T follicular helper cell (primary cell): ENCODE measurements at regions not wholly inside any gene's neighbourhood (a gene's known extent, or its start where the extent isn't known, plus 50 kb on each side); places are given as distances from the start of the nearest gene placed in this dataset.

Experiments used
- DNase-seq: peaks from one replicate; pipeline ENCODE4 v3.0.0-alpha.2; 2020; ENCODE audit warnings: low read depth

- DNase-seq, result no peak
These were observed 300.4 kb upstream of the CPEB2 start for GRCh38 chr4:14701896-14702295.

DNA sequence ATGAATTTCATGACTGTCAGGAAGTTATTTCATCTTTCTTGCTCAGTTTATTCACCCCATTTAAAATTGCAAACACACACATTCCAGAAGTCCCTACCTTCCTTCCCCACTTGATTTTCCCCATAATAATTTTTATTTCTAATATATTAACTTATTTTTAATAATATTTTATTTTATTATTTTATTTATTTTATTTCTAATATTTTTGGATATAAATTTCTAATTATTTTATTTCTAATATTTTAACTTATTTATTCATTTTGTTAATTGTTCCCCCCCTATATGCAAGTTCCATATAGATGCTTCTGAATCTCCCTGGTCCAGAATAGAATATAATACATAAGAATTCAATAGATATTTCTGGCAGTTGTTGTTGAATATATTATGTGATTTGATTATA, 293.7 kb upstream of the CPEB2 start:
- no peak for DNase-seq

DNA sequence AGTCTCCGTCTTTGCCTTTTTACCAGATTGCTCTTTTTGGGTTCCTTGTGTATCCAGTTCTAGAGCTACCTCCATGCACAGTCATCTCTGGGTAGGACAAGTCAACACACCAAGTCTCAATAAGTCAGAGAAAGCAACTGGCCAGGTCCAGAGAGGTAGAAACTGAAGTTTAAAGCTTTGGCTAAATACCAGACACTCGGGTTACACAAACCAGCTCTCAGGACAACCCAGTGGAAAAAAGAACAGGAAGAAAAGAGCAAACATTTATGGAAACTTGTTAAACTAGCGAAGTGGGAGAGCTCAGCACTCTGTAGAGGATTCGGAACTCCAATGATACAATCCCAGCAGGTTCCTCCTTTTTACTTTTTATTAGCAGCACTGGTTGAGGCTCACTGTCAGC, 291.0 kb upstream of the CPEB2 start:
- no peak for DNase-seq

- DNase-seq, result no peak
These were observed 285.6 kb upstream of the CPEB2 start for GRCh38 chr4:14716691-14717090.

- no peak for DNase-seq
These were observed 283.2 kb upstream of the CPEB2 start for GRCh38 chr4:14719053-14719452.

DNA sequence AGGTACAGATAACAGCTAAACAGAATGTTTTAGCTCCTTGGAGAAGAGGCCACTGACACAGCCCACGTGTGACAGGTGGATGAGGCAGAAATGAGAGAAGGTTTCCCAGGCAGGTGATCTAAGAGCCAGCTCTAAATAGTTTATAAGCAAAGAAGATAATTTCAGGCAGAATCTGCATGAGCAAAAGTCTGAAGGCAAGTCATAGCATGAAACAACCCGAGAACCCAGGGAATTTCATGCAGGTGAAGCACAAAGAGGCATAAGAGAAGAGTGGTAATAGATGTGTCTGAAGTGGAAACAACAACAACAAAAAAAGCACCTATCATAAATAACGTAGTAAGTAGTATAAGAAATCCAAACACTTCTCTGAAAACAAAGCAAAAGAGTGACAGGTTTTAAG, 275.8 kb upstream of the CPEB2 start:
- no peak for DNase-seq

DNA sequence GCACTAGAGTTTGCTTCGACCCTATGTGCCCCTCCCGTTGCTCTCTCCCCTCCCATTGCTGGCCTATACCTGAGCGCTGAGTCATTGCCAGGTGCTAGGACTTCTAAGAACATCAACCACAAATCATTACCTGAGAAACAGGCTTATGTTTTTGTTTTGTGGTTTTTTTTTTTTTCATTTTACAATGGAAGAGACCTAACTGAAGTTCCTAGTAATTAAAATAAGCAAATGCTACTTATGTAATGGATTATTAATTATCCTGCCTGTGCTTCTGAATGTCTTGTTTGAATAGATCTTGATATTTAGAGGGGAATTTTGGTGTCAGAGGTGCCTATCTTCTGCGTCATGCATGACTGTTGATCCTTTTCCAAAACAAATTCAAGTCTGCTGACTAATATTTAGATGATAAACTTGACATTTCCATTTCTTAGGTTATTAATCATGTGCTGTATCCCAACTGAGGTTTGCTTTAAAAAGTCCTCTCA, 275.4 kb upstream of the CPEB2 start:
- no peak for DNase-seq

DNA sequence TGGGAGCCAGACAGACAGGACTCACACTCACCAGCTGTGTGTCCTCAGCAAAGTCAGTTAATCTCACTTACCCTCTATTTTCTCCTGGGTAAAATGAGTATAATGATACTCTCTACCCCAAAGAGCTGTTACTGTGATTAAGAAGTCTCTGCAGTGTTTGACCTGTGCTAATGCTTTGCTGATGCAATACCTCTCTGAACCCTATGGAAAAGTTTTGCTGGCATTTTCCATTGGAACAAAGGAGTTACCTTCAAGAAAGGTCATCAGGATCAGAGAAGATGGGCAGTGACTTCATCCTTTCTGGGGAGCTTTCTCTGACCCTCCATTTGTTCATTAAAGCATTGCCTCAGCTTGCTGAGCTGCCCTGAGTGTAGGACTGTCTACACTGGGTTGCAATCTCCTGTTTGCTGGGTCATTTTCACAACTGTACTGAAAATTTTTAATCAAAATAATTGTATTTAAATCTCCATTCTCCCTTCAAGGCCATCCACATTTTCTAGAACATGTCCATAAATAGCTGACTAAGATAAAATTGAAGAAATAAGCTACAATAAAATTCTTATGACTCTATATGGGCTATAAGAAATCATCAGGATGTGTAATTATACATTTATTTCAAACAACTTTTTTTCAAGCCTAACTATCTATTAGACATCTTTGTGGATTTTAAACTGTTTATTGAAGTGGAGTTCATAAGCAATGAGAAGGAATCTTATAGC, 272.8 kb upstream of the CPEB2 start:
- no peak for DNase-seq

DNA sequence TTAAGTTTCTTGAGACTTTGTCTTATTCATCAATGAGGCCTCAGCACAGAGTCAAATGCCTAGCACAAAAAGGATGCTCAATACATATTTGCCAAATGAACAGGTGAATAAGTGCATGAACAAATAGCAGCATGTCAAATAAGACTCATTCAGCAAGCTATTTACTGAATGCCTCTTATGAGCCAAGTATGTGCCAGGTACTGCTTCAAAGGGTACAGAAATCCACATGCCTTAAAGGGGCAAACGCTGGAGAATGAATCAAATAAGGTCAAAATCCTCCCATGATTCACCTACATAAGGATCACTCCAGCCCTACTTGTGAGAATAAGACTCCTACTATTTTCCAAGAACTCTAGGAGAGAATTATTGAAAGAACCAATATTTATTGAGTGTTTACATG, 260.2 kb upstream of the CPEB2 start:
- no peak for DNase-seq

- no peak for DNase-seq
These were observed 259.1 kb upstream of the CPEB2 start for GRCh38 chr4:14743172-14743571.

GRCh38 chr4:14743601-14744000, 258.7 kb upstream of the CPEB2 start:
- DNase-seq, result no peak

DNA sequence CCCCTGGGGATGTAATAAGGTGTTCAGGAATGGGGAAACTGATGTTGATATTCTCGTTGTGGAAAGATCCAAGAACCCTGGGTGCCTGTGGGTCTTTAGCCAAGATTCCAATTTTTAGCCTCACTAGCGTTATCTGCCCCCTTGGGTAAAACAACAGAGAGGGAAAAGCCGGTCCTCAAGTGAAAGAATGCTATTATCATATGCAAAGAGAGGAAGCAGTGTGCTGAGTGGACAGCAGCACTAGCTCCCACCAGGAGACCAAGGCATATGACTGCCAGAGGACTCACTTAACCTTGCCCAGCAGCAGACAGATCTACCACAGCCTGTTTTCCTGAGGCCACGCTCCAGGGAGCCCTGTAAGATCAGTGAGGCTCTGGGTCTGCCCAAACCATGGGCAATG, 257.9 kb upstream of the CPEB2 start:
- DNase-seq, result no peak

- DNase-seq, result no peak
These were observed 252.4 kb upstream of the CPEB2 start for GRCh38 chr4:14749910-14750309.

DNA sequence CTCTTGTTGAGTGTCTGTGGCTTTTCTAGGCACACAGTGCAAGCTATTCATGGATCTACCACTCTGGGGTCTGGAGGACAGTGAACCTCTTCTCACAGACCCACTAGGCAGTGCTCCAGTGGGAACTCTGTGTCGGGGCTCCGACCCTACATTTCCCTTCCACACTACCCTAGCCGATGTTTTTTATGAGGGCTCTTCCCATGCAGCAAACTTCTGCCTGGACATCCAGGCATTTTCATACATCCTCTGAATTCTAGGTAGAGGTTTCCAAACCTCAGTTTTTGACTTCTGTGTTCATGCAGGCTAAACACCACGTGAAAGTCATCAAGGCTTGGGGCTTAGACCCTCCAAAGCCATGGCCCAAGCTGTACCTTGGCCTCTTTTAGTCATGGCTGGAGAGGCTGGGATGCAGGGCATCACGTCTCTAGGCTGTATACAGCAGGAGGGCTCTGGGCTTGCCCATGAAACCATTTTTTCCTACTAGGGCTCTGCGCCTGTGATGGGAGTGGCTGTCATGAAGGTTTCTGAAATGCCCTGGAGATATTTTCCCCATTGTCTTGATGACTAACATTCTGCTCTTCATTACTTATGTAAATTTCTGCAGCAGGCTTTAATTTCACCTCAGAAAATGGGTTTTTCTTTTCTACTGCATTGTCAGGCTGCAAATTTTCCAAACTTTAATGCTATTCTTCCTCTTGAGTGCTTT, 249.8 kb upstream of the CPEB2 start:
- no peak for DNase-seq

GRCh38 chr4:14767142-14767541, 235.1 kb upstream of the CPEB2 start:
- no peak for DNase-seq

DNA sequence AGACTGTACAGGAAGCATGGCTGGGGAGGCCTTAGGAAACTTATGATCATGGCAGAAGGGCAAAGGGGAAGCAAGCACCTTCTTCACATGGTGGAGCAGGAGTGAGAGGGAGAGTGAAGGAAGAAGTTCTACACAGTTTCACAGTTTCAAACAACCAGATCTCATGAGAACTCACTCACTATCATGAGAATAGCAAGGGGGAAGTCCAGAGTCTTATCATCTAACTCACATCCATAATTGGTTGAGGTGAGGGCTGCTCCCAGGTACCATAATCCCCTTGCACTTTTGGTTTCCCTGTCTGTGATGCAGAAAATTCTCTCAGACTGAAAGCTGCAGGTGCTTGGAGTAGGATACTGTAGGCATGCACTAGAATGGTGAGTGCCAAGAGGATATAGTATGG, 233.8 kb upstream of the CPEB2 start:
- no peak for DNase-seq

DNA sequence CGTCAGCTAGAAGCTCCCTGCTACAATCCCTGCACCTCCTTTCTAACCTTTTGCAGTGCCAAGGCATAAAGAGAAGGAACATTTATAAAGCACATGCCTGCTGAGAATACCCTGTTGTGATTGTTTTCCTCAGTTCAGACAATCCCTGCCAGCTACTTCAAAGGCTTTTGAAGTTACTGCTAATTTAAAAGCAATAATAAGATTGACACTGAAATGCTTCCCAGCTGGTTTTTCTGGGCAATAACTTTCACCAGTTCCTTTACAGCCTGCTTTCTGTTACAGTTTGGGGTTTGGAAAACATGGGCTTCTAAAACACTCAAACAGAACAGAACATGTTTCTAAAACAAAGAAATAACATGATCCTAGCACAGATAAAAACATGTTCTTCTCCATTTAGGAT, 232.3 kb upstream of the CPEB2 start:
- no peak for DNase-seq

DNA sequence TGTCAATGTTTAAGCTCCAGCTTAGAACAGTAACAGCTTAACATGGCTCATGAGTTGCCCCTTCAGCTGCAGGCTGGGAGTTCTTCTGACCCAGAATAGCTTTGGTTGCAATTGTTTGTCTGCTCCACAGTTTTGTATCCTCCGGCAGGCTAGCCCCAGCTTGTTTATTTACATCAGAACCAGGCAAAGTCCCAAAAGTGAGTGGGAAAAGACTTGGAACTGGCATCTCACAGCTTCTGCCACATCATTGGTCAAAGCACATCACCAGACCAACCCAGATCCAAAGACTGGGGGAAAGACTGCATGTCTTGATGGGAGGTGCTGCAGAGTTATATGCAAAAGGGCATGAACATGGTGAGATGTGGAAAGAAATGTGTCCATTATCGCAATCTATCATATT, 231.2 kb upstream of the CPEB2 start:
- DNase-seq, result no peak

- DNase-seq, result no peak
These were observed 230.6 kb upstream of the CPEB2 start for GRCh38 chr4:14771504-14772175.

DNA sequence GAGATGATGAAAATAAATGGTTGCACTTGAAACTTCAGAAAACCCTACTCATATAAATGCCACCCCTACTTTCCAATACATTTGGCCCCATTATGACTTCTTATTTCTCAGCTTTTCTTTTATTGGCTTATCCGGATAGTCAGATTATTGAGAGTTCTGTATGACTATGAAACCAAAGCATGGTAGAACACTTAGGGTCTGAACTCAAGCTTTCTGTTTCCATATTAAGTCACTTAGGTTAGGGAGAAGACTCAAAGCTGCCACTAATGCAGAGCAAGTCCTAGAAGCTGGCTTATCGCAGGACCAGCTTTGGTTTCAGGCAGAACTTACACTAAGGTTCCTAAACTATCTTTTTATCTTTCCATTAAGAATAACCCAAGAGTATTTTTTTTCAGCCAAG, 229.9 kb upstream of the CPEB2 start:
- DNase-seq, result no peak

DNA sequence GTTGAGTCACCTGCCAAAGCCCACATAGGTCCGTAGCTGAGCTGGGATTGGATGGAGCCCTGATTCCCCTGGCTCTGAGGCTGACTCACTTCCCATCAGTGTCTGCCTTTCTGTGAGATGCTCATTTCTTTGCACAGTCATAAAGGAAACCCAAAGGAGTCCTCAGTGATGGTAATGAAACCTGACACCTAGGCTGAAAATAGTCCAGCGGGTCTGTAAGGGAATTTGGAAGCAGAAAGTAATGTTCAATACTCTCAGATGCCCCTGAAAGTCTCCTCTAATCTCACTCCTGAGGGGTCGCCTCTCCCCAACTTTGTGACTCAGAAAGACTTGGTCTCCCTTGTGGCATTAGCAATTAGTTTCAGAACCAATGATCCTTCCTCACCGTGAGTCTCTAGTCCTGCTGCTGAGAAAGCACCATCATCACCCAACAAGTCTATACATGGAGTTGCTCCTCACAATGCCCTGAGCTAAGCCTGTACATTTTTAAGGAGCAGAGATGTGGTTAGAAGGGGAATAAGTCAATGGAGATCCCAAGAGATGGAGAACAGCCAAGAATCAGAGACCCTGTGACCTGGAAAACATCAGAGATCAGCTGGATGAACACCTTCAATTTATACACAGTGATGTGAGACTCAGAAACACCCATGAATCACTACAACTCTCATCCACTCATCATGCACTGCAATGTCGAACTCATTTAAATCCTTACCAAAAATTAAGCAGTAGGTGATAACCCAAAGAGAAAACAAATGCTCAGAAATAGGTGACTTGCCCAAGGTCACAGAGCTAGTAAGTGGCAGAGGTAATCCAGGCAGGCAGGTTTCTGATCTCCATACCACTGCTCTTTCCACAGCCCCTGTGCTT, 219.0 kb upstream of the CPEB2 start:
- no peak for DNase-seq

DNA sequence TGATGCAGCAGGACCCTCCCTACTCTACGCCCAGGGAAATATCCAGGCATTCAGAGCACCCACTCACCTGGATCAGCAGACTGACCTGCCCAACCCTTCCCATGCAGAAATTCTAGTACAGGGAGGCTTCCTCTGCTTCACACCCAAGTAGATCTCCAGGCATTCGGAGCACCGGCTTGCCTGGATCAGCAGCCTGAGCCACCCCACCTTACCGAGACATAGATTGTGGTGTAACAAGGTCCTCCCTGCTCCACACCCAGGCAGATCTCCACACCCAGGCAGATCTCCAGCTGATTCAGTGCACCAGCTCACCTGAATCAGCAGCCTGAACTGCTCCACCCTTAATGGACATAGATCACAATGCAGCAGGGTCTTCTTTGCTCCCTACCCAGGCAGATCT, 215.1 kb upstream of the CPEB2 start:
- no peak for DNase-seq
